ENCODE measurements at regions not wholly inside any gene's neighbourhood (a gene's known extent, or its start where the extent isn't known, plus 50 kb on each side); places are given as distances from the start of the nearest gene placed in this dataset.

GRCh38 chr10:130380056-130380455, 243.9 kb downstream of the GLRX3 start (continued):
- no peak for TF ChIP-seq ZNF462 (CRISPR knock-in tag; IDR thresholded peaks at IDR 0.05)
- TF ChIP-seq JUNB (IDR thresholded peaks at IDR 0.05; ENCODE audit: unreplicated experiment): no peak
- no peak for TF ChIP-seq ZNF331 (CRISPR knock-in tag; IDR thresholded peaks at IDR 0.05; ENCODE audit: low read depth)
- TF ChIP-seq ZNF114 (CRISPR knock-in tag; IDR thresholded peaks at IDR 0.05): no peak
- no peak for TF ChIP-seq STAT1 (IDR thresholded peaks at IDR 0.05; ENCODE audit: unreplicated experiment)
- no peak for TF ChIP-seq ETS1 (IDR thresholded peaks at IDR 0.05)
- TF ChIP-seq NANOG (IDR thresholded peaks at IDR 0.05; ENCODE audit: borderline replicate concordance): no peak
- no peak for TF ChIP-seq EZH2 (IDR thresholded peaks at IDR 0.05; ENCODE audit: low read depth, unreplicated experiment)
- TF ChIP-seq CREB1 (CRISPR knock-in tag; IDR thresholded peaks at IDR 0.05; ENCODE audit: low read depth): no peak

GRCh38 chr10:130382031-130382430, 245.8 kb downstream of the GLRX3 start:
- Mint-ChIP-seq H3K36me3 (ENCODE audit: low read depth) (peaks cover 54% of the 10 kb centered on the region), H3K9me3 (peaks cover 100% of the 10 kb centered on the region), H3K4me1 (no peaks in the 10 kb centered on the region), H3K4me3 (no peak overlapping the region), H3K27me3 (ENCODE audit: insufficient read depth, low read depth, poor library complexity) (peaks cover 4% of the 10 kb centered on the region), H3K27ac (no peak overlapping the region)
- no peaks in the 10 kb centered on the region for H3K36me3 ChIP-seq (ENCODE audit: insufficient read depth)
- TF ChIP-seq REST (IDR thresholded peaks at IDR 0.05; ENCODE audit: unreplicated experiment) (no peak), EZH2 (IDR thresholded peaks at IDR 0.05; ENCODE audit: low read depth, unreplicated experiment) (no peak), CREB1 (CRISPR knock-in tag; IDR thresholded peaks at IDR 0.05; ENCODE audit: low read depth) (no peak), POLR2AphosphoS5 (IDR thresholded peaks at IDR 0.05; ENCODE audit: low read depth) (no peak), CTCF (conservative IDR thresholded peaks at IDR 0.05; ENCODE audit: low read depth in 2 of 2) (no peak), JUNB (IDR thresholded peaks at IDR 0.05; ENCODE audit: unreplicated experiment) (no peak), NANOG (IDR thresholded peaks at IDR 0.05; ENCODE audit: borderline replicate concordance) (no peak), STAT1 (IDR thresholded peaks at IDR 0.05; ENCODE audit: unreplicated experiment) (no peak), EZH2phosphoT487 (IDR thresholded peaks at IDR 0.05; ENCODE audit: unreplicated experiment) (no peak), ZNF331 (CRISPR knock-in tag; IDR thresholded peaks at IDR 0.05; ENCODE audit: low read depth) (no peak)
- no peak overlapping the region for H2AFZ ChIP-seq
- H3K4me3 ChIP-seq: no peak overlapping the region
- DNase-seq (ENCODE audit: low spot score) (no peak), ATAC-seq (no peak)
- H3K27ac ChIP-seq (ENCODE audit: low read depth): no peak overlapping the region
- no peaks in the 10 kb centered on the region for H4K20me1 ChIP-seq (replicated peaks; ENCODE audit: insufficient read depth)
- no peak overlapping the region for H3K4me2 ChIP-seq
- no peaks in the 10 kb centered on the region for H3K27me3 ChIP-seq (ENCODE audit: insufficient read depth)
- no peaks in the 10 kb centered on the region for H3K9me2 ChIP-seq (ENCODE audit: insufficient read depth)
- H3F3A ChIP-seq (replicated peaks; ENCODE audit: low read depth): no peaks in the 10 kb centered on the region
- H3K79me2 ChIP-seq (replicated peaks; ENCODE audit: insufficient read depth): no peaks in the 10 kb centered on the region
- H3K4me1 ChIP-seq (ENCODE audit: insufficient read depth): no peaks in the 10 kb centered on the region

Data from GM23338 (cell line).